ENCODE measurements at regions not wholly inside any gene's neighbourhood (a gene's known extent, or its start where the extent isn't known, plus 50 kb on each side); places are given as distances from the start of the nearest gene placed in this dataset.

DNA sequence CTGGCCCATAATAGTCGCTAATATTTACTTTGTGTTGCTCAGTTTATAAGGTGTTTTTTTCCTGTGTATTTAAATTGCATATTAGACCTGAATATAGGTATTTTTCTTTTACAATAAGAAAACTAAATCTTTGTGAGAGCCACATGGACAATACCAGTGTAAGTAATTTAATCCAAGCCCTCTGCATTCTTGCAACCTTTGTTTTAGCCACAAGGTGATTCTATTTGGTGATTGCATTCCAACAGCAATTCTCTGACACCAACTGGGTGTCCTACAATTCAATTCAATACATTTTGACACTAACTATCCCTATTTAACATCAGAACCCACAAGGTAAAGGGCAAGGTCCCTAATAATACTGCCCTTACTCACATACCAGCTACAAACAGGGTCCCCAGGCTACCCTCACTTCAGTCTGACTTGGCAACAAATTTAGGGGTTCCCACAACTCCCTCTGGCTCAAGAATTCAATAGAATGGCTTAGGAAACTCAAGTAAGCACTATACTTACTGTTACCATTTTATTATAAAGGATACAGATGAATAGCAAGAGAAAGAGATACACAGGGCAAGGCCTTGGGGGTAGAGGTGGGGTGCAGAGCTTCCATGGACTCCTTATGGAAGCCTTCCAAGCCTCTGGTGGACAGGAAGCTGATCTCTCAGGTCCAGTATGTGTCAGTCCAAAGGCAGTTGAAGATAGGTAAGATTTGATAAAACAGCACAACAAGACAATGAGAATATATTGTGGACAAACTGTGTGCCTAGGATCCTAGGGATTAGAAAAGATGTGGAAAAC is 169.3 kb downstream of the CD83 start:
- no peak for TF ChIP-seq EP300 (IDR thresholded peaks at IDR 0.05; ENCODE audit: low read depth)
- TF ChIP-seq POLR2A (IDR thresholded peaks at IDR 0.05) = no peak
- TF ChIP-seq, protein P1, sequence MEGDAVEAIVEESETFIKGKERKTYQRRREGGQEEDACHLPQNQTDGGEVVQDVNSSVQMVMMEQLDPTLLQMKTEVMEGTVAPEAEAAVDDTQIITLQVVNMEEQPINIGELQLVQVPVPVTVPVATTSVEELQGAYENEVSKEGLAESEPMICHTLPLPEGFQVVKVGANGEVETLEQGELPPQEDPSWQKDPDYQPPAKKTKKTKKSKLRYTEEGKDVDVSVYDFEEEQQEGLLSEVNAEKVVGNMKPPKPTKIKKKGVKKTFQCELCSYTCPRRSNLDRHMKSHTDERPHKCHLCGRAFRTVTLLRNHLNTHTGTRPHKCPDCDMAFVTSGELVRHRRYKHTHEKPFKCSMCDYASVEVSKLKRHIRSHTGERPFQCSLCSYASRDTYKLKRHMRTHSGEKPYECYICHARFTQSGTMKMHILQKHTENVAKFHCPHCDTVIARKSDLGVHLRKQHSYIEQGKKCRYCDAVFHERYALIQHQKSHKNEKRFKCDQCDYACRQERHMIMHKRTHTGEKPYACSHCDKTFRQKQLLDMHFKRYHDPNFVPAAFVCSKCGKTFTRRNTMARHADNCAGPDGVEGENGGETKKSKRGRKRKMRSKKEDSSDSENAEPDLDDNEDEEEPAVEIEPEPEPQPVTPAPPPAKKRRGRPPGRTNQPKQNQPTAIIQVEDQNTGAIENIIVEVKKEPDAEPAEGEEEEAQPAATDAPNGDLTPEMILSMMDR (IDR thresholded peaks at IDR 0.05) = no peak
